ENCODE measurements at regions not wholly inside any gene's neighbourhood (a gene's known extent, or its start where the extent isn't known, plus 50 kb on each side); places are given as distances from the start of the nearest gene placed in this dataset.
"Not testable (repeated sequence)": the region's sequence is repeated elsewhere in the genome, so short reads cannot be mapped to it uniquely, and the experiment has no call there.

DNA sequence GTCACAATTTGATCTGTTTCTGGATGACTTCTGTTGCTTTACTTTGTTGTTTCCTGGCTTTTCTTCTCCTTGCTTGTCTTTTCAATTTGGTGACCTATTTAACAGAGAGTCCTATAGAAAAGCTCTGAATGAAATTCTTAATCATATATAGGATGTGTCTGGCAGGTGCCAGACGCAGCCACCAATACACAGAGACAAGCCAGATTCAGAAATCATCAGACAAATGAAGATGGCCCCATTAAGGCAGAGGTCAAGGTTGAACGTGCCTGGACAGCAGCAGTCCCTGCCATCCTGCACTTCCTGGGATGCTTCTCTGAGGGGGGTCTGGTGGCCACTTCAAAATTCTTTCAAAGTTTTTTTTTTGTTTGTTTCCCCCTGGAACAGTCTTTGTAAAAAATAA, 846.7 kb upstream of the COBL start:
- no peaks in the 10 kb centered on the region for H3K27me3 ChIP-seq

DNA sequence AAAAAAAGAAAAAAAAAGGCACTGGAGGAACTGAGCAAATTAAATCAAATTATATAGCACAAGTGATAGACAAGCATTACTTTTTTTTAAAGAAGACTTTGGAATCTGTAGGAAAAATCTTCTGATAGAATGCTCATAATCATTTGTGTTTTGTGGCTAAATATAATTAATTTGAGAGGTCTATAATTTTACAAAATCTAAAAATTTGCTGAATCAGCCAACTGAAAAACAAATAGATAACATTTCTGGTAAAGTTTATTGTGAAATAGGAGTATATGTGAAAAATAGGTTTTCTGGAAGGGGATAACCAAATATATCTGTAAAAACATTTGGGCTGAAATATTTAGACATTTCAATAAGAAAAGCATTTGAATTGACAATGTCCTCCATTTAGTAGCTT, 844.9 kb upstream of the COBL start:
- no peak for ATAC-seq
- Histone ChIP-seq H3K9me3 (no peaks in the 10 kb centered on the region), H3K4me3 (no peak overlapping the region), H3K36me3 (no peaks in the 10 kb centered on the region), H3K27me3 (no peaks in the 10 kb centered on the region), H3K4me1 (no peaks in the 10 kb centered on the region), H3K27ac (no peak overlapping the region)
- intact Hi-C loops (cut with DNase I): no loop called here
- TF ChIP-seq, protein P1, sequence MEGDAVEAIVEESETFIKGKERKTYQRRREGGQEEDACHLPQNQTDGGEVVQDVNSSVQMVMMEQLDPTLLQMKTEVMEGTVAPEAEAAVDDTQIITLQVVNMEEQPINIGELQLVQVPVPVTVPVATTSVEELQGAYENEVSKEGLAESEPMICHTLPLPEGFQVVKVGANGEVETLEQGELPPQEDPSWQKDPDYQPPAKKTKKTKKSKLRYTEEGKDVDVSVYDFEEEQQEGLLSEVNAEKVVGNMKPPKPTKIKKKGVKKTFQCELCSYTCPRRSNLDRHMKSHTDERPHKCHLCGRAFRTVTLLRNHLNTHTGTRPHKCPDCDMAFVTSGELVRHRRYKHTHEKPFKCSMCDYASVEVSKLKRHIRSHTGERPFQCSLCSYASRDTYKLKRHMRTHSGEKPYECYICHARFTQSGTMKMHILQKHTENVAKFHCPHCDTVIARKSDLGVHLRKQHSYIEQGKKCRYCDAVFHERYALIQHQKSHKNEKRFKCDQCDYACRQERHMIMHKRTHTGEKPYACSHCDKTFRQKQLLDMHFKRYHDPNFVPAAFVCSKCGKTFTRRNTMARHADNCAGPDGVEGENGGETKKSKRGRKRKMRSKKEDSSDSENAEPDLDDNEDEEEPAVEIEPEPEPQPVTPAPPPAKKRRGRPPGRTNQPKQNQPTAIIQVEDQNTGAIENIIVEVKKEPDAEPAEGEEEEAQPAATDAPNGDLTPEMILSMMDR (IDR thresholded peaks at IDR 0.05): no peak
- TF ChIP-seq POLR2A (IDR thresholded peaks at IDR 0.05): no peak
- DNase-seq: no peak

More for the DNA sequence above, 846.7 kb upstream of the COBL start:
- Histone ChIP-seq H3K36me3 (no peaks in the 10 kb centered on the region), H3K4me3 (no peak overlapping the region), H3K4me1 (no peaks in the 10 kb centered on the region), H3K9me3 (no peaks in the 10 kb centered on the region), H3K27ac (no peak overlapping the region)
- ATAC-seq (no peak), DNase-seq (no peak)
- intact Hi-C loops (cut with DNase I): no loop called here
- WGBS (ENCODE audit: insufficient coverage, low coverage, low lambda C conversion rate, missing lambda C conversion rate): 42% methylated on average over 2 of the region's 2 CpGs
- TF ChIP-seq POLR2A (IDR thresholded peaks at IDR 0.05): no peak
- TF ChIP-seq, protein P1 (IDR thresholded peaks at IDR 0.05): no peak

GRCh38 chr7:52159421-52159820, 842.8 kb upstream of the COBL start:
- WGBS (ENCODE audit: insufficient coverage, low coverage, low lambda C conversion rate, missing lambda C conversion rate): 90% methylated on average over 16 of the region's 17 CpGs
- DNase-seq; intact Hi-C loops (cut with DNase I): not testable (repeated sequence)

DNA sequence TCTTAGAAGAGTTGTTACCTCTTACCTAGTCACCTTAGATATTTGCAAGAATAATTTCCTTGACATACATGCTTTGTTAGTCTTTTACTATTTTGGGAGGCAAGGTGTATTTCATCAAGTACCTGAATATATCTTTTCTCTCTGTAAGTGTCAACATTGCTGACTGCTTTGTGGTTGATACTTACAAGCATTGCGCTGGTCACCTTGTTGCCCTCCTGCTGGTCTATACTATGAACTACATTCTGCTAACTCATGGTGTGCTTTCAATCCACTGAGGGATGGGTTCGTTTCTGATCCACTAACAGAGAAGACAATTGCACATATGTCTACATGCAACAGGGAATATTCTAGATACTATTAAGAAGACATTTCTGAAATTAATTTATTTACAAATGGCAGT, 837.8 kb upstream of the COBL start:
- WGBS (ENCODE audit: insufficient coverage, low coverage, low lambda C conversion rate, missing lambda C conversion rate): 53% methylated on average over 2 of the region's 2 CpGs
- TF ChIP-seq, protein P1 (IDR thresholded peaks at IDR 0.05): no peak
- no peak overlapping the region for H3K27ac ChIP-seq
- H3K27me3 ChIP-seq: no peaks in the 10 kb centered on the region
- DNase-seq (no peak), ATAC-seq (no peak)
- no peaks in the 10 kb centered on the region for H3K9me3 ChIP-seq
- H3K4me3 ChIP-seq: no peak overlapping the region
- intact Hi-C loops (cut with DNase I): no loop called here
- H3K4me1 ChIP-seq: no peaks in the 10 kb centered on the region
- no peaks in the 10 kb centered on the region for H3K36me3 ChIP-seq

More at GRCh38 chr7:52159421-52159820, 842.8 kb upstream of the COBL start:
- H3K9me3 ChIP-seq, H3K27me3 ChIP-seq, H3K4me1 ChIP-seq, H3K4me3 ChIP-seq, ATAC-seq, H3K27ac ChIP-seq, H3K36me3 ChIP-seq: not testable (repeated sequence)

- Histone ChIP-seq H3K9me3 (no peaks in the 10 kb centered on the region), H3K27ac (no peak overlapping the region), H3K36me3 (no peaks in the 10 kb centered on the region), H3K4me1 (peaks cover 0 to 6% (median 0%) of the 10 kb centered on the region in 4 donors), H3K27me3 (no peaks in the 10 kb centered on the region), H3K4me3 (no peak overlapping the region)
- DNase-seq: no peak
- no peak for TF ChIP-seq POLR2A (IDR thresholded peaks at IDR 0.05)
- TF ChIP-seq, protein P1 (IDR thresholded peaks at IDR 0.05): no peak
- ATAC-seq: no peak
- WGBS (ENCODE audit: insufficient coverage, low coverage, low lambda C conversion rate, missing lambda C conversion rate): 18% methylated on average over 1 of the region's 1 CpG
- intact Hi-C loops (cut with DNase I): no loop called here
Observed at GRCh38 chr7:52151559-52151958, 835.0 kb upstream of the COBL start.

All from right lobe of liver (tissue), 6 donors.